WTC11 (cell line): ENCODE measurements at regions not wholly inside any gene's neighbourhood (a gene's known extent, or its start where the extent isn't known, plus 50 kb on each side); places are given as distances from the start of the nearest gene placed in this dataset.

Source experiments
- CBFB ChIP-seq: sonication (generic); formaldehyde crosslinking; IDR thresholded peaks from 2 replicates; pipeline ENCODE4 v1.8.1; 2022; ENCODE audit warnings: mild to moderate bottlenecking, low read depth, missing genetic modification reagents
- FOXJ3 ChIP-seq: sonication (generic); formaldehyde crosslinking; IDR thresholded peaks from 2 replicates; pipeline ENCODE4 v1.9.0; 2021; ENCODE audit warnings: missing genetic modification reagents, mild to moderate bottlenecking, borderline replicate concordance
- HMGXB4 ChIP-seq: sonication (generic); formaldehyde crosslinking; IDR thresholded peaks from 2 replicates; pipeline ENCODE4 v1.8.1; 2023; ENCODE audit warnings: mild to moderate bottlenecking, moderate library complexity, missing genetic modification reagents
- MLX ChIP-seq: sonication (generic); formaldehyde crosslinking; IDR thresholded peaks from 2 replicates; pipeline ENCODE4 v1.8.1; 2023; ENCODE audit warnings: mild to moderate bottlenecking, missing genetic modification reagents, moderate library complexity
- TCF7 ChIP-seq: sonication (generic); formaldehyde crosslinking; IDR thresholded peaks from 2 replicates; pipeline ENCODE4 v1.8.0; 2022; ENCODE audit warnings: mild to moderate bottlenecking, low read depth, missing genetic modification reagents, moderate library complexity
- ZNF416 ChIP-seq: fragments of 250-450 bp; sonication (Bioruptor Pico); IDR thresholded peaks from 2 replicates; pipeline ENCODE4 v1.9.0; 2021; ENCODE audit warnings: mild to moderate bottlenecking, inconsistent platforms
- TF ChIP-seq, protein P1 (sequence below): sonication (generic); formaldehyde crosslinking; conservative IDR thresholded peaks from 2 replicates; pipeline ENCODE4 v1.8.1; 2022; ENCODE audit warnings: mild to moderate bottlenecking, missing genetic modification reagents
- TF ChIP-seq, protein P2 (sequence below): fragments of 200-600 bp; IDR thresholded peaks from 2 replicates; pipeline ENCODE4 v1.8.0; 2022; ENCODE audit warnings: antibody characterized with exemption

GRCh38 chr10:117647306-117647705 is 104.8 kb downstream of the EMX2 start:
- no peak for TF ChIP-seq TCF7 (CRISPR knock-in tag)
- no peak for TF ChIP-seq FOXJ3 (CRISPR knock-in tag)
- TF ChIP-seq ZNF416 (CRISPR knock-in tag): no peak
- no peak for TF ChIP-seq HMGXB4
- no peak for TF ChIP-seq MLX (CRISPR knock-in tag)
- TF ChIP-seq, protein P1, sequence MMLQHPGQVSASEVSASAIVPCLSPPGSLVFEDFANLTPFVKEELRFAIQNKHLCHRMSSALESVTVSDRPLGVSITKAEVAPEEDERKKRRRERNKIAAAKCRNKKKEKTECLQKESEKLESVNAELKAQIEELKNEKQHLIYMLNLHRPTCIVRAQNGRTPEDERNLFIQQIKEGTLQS: no peak
- TF ChIP-seq, protein P2, sequence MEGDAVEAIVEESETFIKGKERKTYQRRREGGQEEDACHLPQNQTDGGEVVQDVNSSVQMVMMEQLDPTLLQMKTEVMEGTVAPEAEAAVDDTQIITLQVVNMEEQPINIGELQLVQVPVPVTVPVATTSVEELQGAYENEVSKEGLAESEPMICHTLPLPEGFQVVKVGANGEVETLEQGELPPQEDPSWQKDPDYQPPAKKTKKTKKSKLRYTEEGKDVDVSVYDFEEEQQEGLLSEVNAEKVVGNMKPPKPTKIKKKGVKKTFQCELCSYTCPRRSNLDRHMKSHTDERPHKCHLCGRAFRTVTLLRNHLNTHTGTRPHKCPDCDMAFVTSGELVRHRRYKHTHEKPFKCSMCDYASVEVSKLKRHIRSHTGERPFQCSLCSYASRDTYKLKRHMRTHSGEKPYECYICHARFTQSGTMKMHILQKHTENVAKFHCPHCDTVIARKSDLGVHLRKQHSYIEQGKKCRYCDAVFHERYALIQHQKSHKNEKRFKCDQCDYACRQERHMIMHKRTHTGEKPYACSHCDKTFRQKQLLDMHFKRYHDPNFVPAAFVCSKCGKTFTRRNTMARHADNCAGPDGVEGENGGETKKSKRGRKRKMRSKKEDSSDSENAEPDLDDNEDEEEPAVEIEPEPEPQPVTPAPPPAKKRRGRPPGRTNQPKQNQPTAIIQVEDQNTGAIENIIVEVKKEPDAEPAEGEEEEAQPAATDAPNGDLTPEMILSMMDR: no peak
- no peak for TF ChIP-seq CBFB (CRISPR knock-in tag)
